GM12878 (cell line): ENCODE measurements at regions not wholly inside any gene's neighbourhood (a gene's known extent, or its start where the extent isn't known, plus 50 kb on each side); places are given as distances from the start of the nearest gene placed in this dataset.

ENCODE experiments used
- ATAC-seq: fragments of 200-7000 bp; cut with Tn5 transposase; 3 replicates; pipeline ENCODE4 v1.9.1; 2020; ENCODE audit warnings: mild to moderate bottlenecking, moderate library complexity
- BruUV-seq: library from RNA; stranded (reverse); fragments of 400-500 nt; replicated peaks from 2 replicates; lab custom pipeline; 2021; lab: Mats Ljungman, UMichigan
- CTCF ChIA-PET: fragments of 300-600 bp; sonication (Branson Sonifier 250); formaldehyde crosslinking; extraction: SDS; loops from one replicate; lab custom pipeline; 2021; ENCODE audit warnings: inconsistent platforms; lab: Yijun Ruan, JAX
- POLR2A ChIA-PET: fragments of 350-600 bp; formaldehyde crosslinking; extraction: SDS; loops from one replicate; lab custom pipeline; 2021; ENCODE audit warnings: inconsistent platforms; lab: Charles Lee
- RAD21 ChIA-PET: fragments of 300-600 bp; sonication (Branson Sonifier 250); formaldehyde crosslinking; loops from one replicate; lab custom pipeline; 2023; ENCODE audit warnings: antibody characterized with exemption; ENCODE audit not compliant: unreplicated experiment; lab: Charles Lee
- SMC1A ChIA-PET: fragments of 300-600 bp; sonication (Branson Sonifier 250); formaldehyde crosslinking; loops from one replicate; lab custom pipeline; 2023; ENCODE audit not compliant: unreplicated experiment, uncharacterized antibody; lab: Charles Lee
- DNase-seq: peaks from one replicate; pipeline ENCODE4 v3.0.0-alpha.2; 2011; ENCODE audit warnings: low read depth, low spot score
- FAIRE-seq: peaks from 3 replicates; lab custom pipeline; 2011; peaks lifted over from hg19 to GRCh38; lab: Jason Lieb, UNC
- H2AFZ ChIP-seq: 2 replicates; pipeline ENCODE4 v1.6.0; 2011; ENCODE audit warnings: low read depth, low read length, control low read depth; ENCODE audit not compliant: control insufficient read depth
- H3K27ac ChIP-seq: 2 replicates; pipeline ENCODE4 v1.5.1; 2011; ENCODE audit warnings: control low read depth; ENCODE audit not compliant: control insufficient read depth, insufficient read depth
- H3K27me3 ChIP-seq, 2 experiments: replicated peaks in 1 of 2; 2 replicates each; pipeline versions ENCODE4 v1.6.0 to v1.6.1; 2011; ENCODE audit warnings: low read length in 1 of 2; ENCODE audit not compliant: control insufficient read depth in 2 of 2, insufficient read depth in 2 of 2
- H3K36me3 ChIP-seq, 2 experiments: 2 replicates each; pipeline ENCODE4 v1.5.1; 2011; ENCODE audit warnings: low read length in 1 of 2; ENCODE audit not compliant: control insufficient read depth in 2 of 2, insufficient read depth in 2 of 2
- H3K4me1 ChIP-seq: 2 replicates; pipeline ENCODE4 v1.6.1; 2011; ENCODE audit warnings: mild to moderate bottlenecking, low read length, moderate library complexity, mixed read lengths; ENCODE audit not compliant: control insufficient read depth, insufficient read depth
- H3K4me2 ChIP-seq: 2 replicates; pipeline ENCODE4 v1.6.0; 2011; ENCODE audit warnings: control low read depth; ENCODE audit not compliant: control insufficient read depth, insufficient read depth
- H3K4me3 ChIP-seq: fragments of 200-600 bp; sonication (generic); 2 replicates; pipeline ENCODE4 v1.5.1; 2016
- H3K79me2 ChIP-seq: 2 replicates; pipeline ENCODE4 v1.6.0; 2011; ENCODE audit warnings: low read length; ENCODE audit not compliant: control insufficient read depth, insufficient read depth
- H3K9ac ChIP-seq: 2 replicates; pipeline ENCODE4 v1.8.0; 2011; ENCODE audit warnings: low read length, control low read depth, mixed read lengths; ENCODE audit not compliant: control insufficient read depth, insufficient read depth
- H3K9me3 ChIP-seq: replicated peaks from 3 replicates; pipeline ENCODE4 v1.5.1; 2011; ENCODE audit warnings: mild to moderate bottlenecking, low read length; ENCODE audit not compliant: control insufficient read depth, insufficient read depth
- H4K20me1 ChIP-seq: 2 replicates; pipeline ENCODE4 v1.6.0; 2011; ENCODE audit not compliant: control insufficient read depth, insufficient read depth
- ASH2L ChIP-seq: fragments of 300-600, 200-600 bp; sonication (generic); IDR thresholded peaks from 2 replicates; pipeline ENCODE4 v1.6.1; 2017; ENCODE audit warnings: low read depth, mild to moderate bottlenecking, borderline replicate concordance
- ATF2 ChIP-seq: IDR thresholded peaks from 2 replicates; pipeline ENCODE4 v1.6.1; 2012; ENCODE audit warnings: low read length, inconsistent platforms
- ATF7 ChIP-seq: fragments of 450-650 bp; IDR thresholded peaks from 2 replicates; pipeline ENCODE4 v1.6.1; 2016; ENCODE audit warnings: low read depth, mild to moderate bottlenecking
- CHD1 ChIP-seq: IDR thresholded peaks from 2 replicates; pipeline ENCODE4 v1.6.1; 2012; ENCODE audit warnings: low read depth, low read length, improper control_type of control experiment
- CREB1 ChIP-seq: IDR thresholded peaks from 2 replicates; pipeline ENCODE4 v1.6.1; 2012; ENCODE audit warnings: low read depth, mild to moderate bottlenecking, inconsistent platforms
- ETV6 ChIP-seq, 2 experiments: fragments of 450-650 bp in 1 of 2; IDR thresholded peaks in 1 of 2; conservative IDR thresholded peaks in 1 of 2; 2 replicates each; pipeline ENCODE4 v1.6.1; 2014; ENCODE audit warnings: antibody characterized with exemption in 1 of 2, borderline replicate concordance in 1 of 2, low read depth in 1 of 2, mild to moderate bottlenecking in 1 of 2, moderate library complexity in 1 of 2
- GABPA ChIP-seq: IDR thresholded peaks from 2 replicates; pipeline ENCODE4 v1.6.1; 2014; ENCODE audit warnings: antibody characterized with exemption, low read depth, mild to moderate bottlenecking, inconsistent platforms
- IKZF1 ChIP-seq: fragments of 450-650 bp; conservative IDR thresholded peaks from 2 replicates; pipeline ENCODE4 v1.6.1; 2017; ENCODE audit warnings: antibody characterized with exemption, mild to moderate bottlenecking
- KAT2A ChIP-seq: conservative IDR thresholded peaks from 2 replicates; pipeline ENCODE4 v1.6.1; 2011; ENCODE audit warnings: low read depth, low read length; ENCODE audit not compliant: control insufficient read depth
- LARP7 ChIP-seq: fragments of 450-650 bp; IDR thresholded peaks from 2 replicates; pipeline ENCODE4 v1.6.1; 2017; ENCODE audit warnings: mild to moderate bottlenecking
- MLLT1 ChIP-seq: fragments of 450-650 bp; IDR thresholded peaks from 2 replicates; pipeline ENCODE4 v1.6.1; 2016; ENCODE audit warnings: mild to moderate bottlenecking
- NFYA ChIP-seq: IDR thresholded peaks from 2 replicates; pipeline ENCODE4 v1.6.1; 2011; ENCODE audit warnings: low read depth, mild to moderate bottlenecking, low read length, improper control_type of control experiment, borderline replicate concordance
- PAX5 ChIP-seq: IDR thresholded peaks from 2 replicates; pipeline ENCODE4 v1.6.1; 2011; ENCODE audit warnings: low read depth, low read length, borderline replicate concordance
- PML ChIP-seq: IDR thresholded peaks from 2 replicates; pipeline ENCODE4 v1.6.1; 2012; ENCODE audit warnings: low read length, inconsistent platforms
- PRDM15 ChIP-seq: fragments of 450-650 bp; formaldehyde crosslinking; IDR thresholded peaks from 2 replicates; pipeline ENCODE4 v1.4.0; 2020; ENCODE audit warnings: mild to moderate bottlenecking, moderate library complexity
- SREBF1 ChIP-seq: IDR thresholded peaks from 2 replicates; pipeline ENCODE4 v1.6.1; 2012; ENCODE audit warnings: mild to moderate bottlenecking, low read length
- TCF3 ChIP-seq: IDR thresholded peaks from 2 replicates; pipeline ENCODE4 v1.6.1; 2012; ENCODE audit warnings: low read depth, mild to moderate bottlenecking, low read length, borderline replicate concordance; ENCODE audit not compliant: insufficient read depth
- WGBS: methylation state at CpG from one replicate; pipeline ENCODE4 v1.1.6; 2016; ENCODE audit warnings: low lambda C conversion rate; ENCODE audit not compliant: insufficient replicate concordance, insufficient coverage; ENCODE audit errors: missing lambda C conversion rate; 5-methylcytosine and 5-hydroxymethylcytosine counted together
- in situ Hi-C: fragments of 300-500 bp; cut with MboI; formaldehyde crosslinking; loops from 9 replicates; pipeline ENCODE4 v1.14.3; 2018; ENCODE audit warnings: mixed read lengths
- intact Hi-C: fragments of 100-400 bp; cut with micrococcal nuclease; formaldehyde crosslinking; loops from one replicate; pipeline ENCODE4 v1.14.2; 2022; ENCODE audit not compliant: unreplicated experiment

GRCh38 chr6:87995461-87995860 is 52.2 kb upstream of the SPACA1 start:
- ChIA-PET RAD21 (no interaction called here), CTCF (no interaction called here), SMC1A (interaction anchor here (0.6 to 0.7 kb wide), 2 partner anchors 28 to 158 kb away, joined by 3 read pairs; no protein-coding TSS in a partner anchor), POLR2A (no interaction called here)
- Histone ChIP-seq H3K27ac (no peak overlapping the region), H3K4me3 (no peak overlapping the region), H3K79me2 (no peaks in the 10 kb centered on the region), H3K9ac (no peak overlapping the region), H4K20me1 (no peaks in the 10 kb centered on the region), H2AFZ (no peak overlapping the region), H3K27me3 (no peaks in the 10 kb centered on the region), H3K4me1 (no peaks in the 10 kb centered on the region), H3K4me2 (no peak overlapping the region), H3K36me3 (no peaks in the 10 kb centered on the region), H3K9me3 (no peaks in the 10 kb centered on the region; the same call in 2 of the 3 replicates)
- intact Hi-C loops (no loop called here), in situ Hi-C loops (no loop called here)
- TF ChIP-seq ATF7: no peak
- TF ChIP-seq ASH2L: no peak
- TF ChIP-seq GABPA: no peak
- TF ChIP-seq LARP7: no peak
- TF ChIP-seq TCF3: no peak
- no peak for TF ChIP-seq PML
- no peak for TF ChIP-seq ETV6 (conservative IDR thresholded peaks at IDR 0.05 in 1 of 2, IDR thresholded peaks at IDR 0.05 in 1 of 2; ENCODE audit: borderline replicate concordance in 1 of 2, low read depth in 1 of 2)
- no peak for TF ChIP-seq KAT2A
- TF ChIP-seq CREB1: no peak
- no peak for TF ChIP-seq ATF2
- TF ChIP-seq MLLT1: no peak
- no peak for TF ChIP-seq NFYA
- TF ChIP-seq CHD1: no peak
- no peak for TF ChIP-seq SREBF1
- TF ChIP-seq PRDM15 (CRISPR knock-in tag): no peak
- TF ChIP-seq PAX5: no peak
- TF ChIP-seq IKZF1: no peak
- peak; percentile 31 for FAIRE-seq
- no peak for ATAC-seq
- BruUV-seq: no TSS peak
- no peak for DNase-seq
- WGBS: 23% methylated on average over 7 of the region's 7 CpGs
